NCI-H460 (cell line): ENCODE measurements at regions not wholly inside any gene's neighbourhood (a gene's known extent, or its start where the extent isn't known, plus 50 kb on each side); places are given as distances from the start of the nearest gene placed in this dataset.

Experiments used
- DNase-seq: peaks from one replicate; pipeline ENCODE4 v3.0.0-alpha.2; 2016; ENCODE audit warnings: low read depth; ENCODE audit errors: extremely low read depth

- DNase-seq = no peak
Measured at GRCh38 chr2:129729646-129730045, 249.8 kb upstream of the RAB6C start.

GRCh38 chr2:129730979-129731378 lies 248.5 kb upstream of the RAB6C start:
- DNase-seq = no peak

- DNase-seq = no peak
Measured at GRCh38 chr2:129731907-129732629, 247.4 kb upstream of the RAB6C start.

- DNase-seq = no peak
Measured at GRCh38 chr2:129732630-129733026, 246.8 kb upstream of the RAB6C start.

- DNase-seq = no peak
Measured at GRCh38 chr2:129733041-129733440, 246.4 kb upstream of the RAB6C start.

GRCh38 chr2:129733579-129733978 lies 245.9 kb upstream of the RAB6C start:
- DNase-seq = no peak

- no peak for DNase-seq
Measured at GRCh38 chr2:129734343-129735034, 245.0 kb upstream of the RAB6C start.

GRCh38 chr2:129735576-129735975 lies 243.9 kb upstream of the RAB6C start:
- DNase-seq = no peak

- no peak for DNase-seq
Measured at GRCh38 chr2:129737660-129738527, 241.6 kb upstream of the RAB6C start.

- DNase-seq = no peak
Measured at GRCh38 chr2:129738799-129739198, 240.7 kb upstream of the RAB6C start.

- DNase-seq = no peak
Measured at GRCh38 chr2:129740504-129740903, 239.0 kb upstream of the RAB6C start.

GRCh38 chr2:129741165-129741564 lies 238.3 kb upstream of the RAB6C start:
- no peak for DNase-seq

GRCh38 chr2:129741623-129742022 lies 237.8 kb upstream of the RAB6C start:
- no peak for DNase-seq

- DNase-seq = no peak
Measured at GRCh38 chr2:129742415-129743180, 236.9 kb upstream of the RAB6C start.

- no peak for DNase-seq
Measured at GRCh38 chr2:129744141-129744540, 235.3 kb upstream of the RAB6C start.

GRCh38 chr2:129744649-129745048 lies 234.8 kb upstream of the RAB6C start:
- DNase-seq = no peak

- no peak for DNase-seq
Measured at GRCh38 chr2:129747500-129748125, 231.9 kb upstream of the RAB6C start.

- DNase-seq = no peak
Measured at GRCh38 chr2:129748250-129748649, 231.2 kb upstream of the RAB6C start.

GRCh38 chr2:129748653-129749052 lies 230.8 kb upstream of the RAB6C start:
- no peak for DNase-seq

GRCh38 chr2:129751409-129751808 lies 228.1 kb upstream of the RAB6C start:
- no peak for DNase-seq
